ENCODE measurements at regions not wholly inside any gene's neighbourhood (a gene's known extent, or its start where the extent isn't known, plus 50 kb on each side); places are given as distances from the start of the nearest gene placed in this dataset.

- no peak overlapping the region for H3K4me3 ChIP-seq (ENCODE audit: low read depth, low read length)
- no peak for TF ChIP-seq CTCF (conservative IDR thresholded peaks at IDR 0.05; ENCODE audit: low read depth, low read length)
- DNase-seq (ENCODE audit: low read depth): no peak
These were observed 82.1 kb downstream of the MRPL14 start for GRCh38 chr6:44044940-44045671.

- no peak for DNase-seq (ENCODE audit: low read depth)
- TF ChIP-seq CTCF (conservative IDR thresholded peaks at IDR 0.05; ENCODE audit: low read depth, low read length): no peak
- H3K4me3 ChIP-seq (ENCODE audit: low read depth, low read length): no peak overlapping the region
These were observed 83.1 kb downstream of the MRPL14 start for GRCh38 chr6:44044154-44044539.

GRCh38 chr6:44043479-44044153 is 83.6 kb downstream of the MRPL14 start:
- no peak overlapping the region for H3K4me3 ChIP-seq (ENCODE audit: low read depth, low read length)
- no peak for DNase-seq (ENCODE audit: low read depth)
- TF ChIP-seq CTCF (conservative IDR thresholded peaks at IDR 0.05; ENCODE audit: low read depth, low read length): no peak

GRCh38 chr6:44042989-44043478 is 84.2 kb downstream of the MRPL14 start:
- no peak overlapping the region for H3K4me3 ChIP-seq (ENCODE audit: low read depth, low read length)
- DNase-seq (ENCODE audit: low read depth): no peak
- no peak for TF ChIP-seq CTCF (conservative IDR thresholded peaks at IDR 0.05; ENCODE audit: low read depth, low read length)

GRCh38 chr6:44042261-44042988 is 84.8 kb downstream of the MRPL14 start:
- no peak overlapping the region for H3K4me3 ChIP-seq (ENCODE audit: low read depth, low read length)

More at GRCh38 chr6:44042261-44042988, 84.8 kb downstream of the MRPL14 start:
- no peak for DNase-seq (ENCODE audit: low read depth)
- TF ChIP-seq CTCF (conservative IDR thresholded peaks at IDR 0.05; ENCODE audit: low read depth, low read length): no peak
